ENCODE measurements at regions not wholly inside any gene's neighbourhood (a gene's known extent, or its start where the extent isn't known, plus 50 kb on each side); places are given as distances from the start of the nearest gene placed in this dataset.

DNA sequence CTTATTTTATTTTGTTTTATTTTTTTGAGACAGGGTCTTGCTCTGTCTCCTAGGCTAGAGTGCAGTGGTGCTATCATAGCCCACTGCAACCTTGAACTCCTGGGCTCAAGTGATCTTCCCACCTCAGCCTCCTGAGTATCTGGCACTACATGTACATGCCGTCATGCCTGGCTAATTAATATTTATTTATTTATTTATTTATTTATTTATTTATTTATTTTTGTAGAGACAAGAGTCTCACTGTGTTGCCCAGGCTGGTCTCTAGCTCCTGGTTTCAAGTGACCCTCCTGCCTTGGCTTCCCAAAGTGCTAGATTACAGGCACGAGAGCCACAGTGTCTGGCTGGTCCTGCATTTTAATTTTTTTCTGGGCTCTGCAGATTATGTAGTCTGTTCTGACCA is 84.9 kb upstream of the BCOR start:
- H4K20me1 ChIP-seq (ENCODE audit: low read depth, low read length) = no peaks in the 10 kb centered on the region
- H3K9me2 ChIP-seq (replicated peaks; ENCODE audit: insufficient read depth, low read length) = no peaks in the 10 kb centered on the region
- H3K9me3 ChIP-seq (ENCODE audit: insufficient read depth, low read length) = peaks cover 3% of the 10 kb centered on the region; the same call in 1 of the 2 replicates
- H3K27me3 ChIP-seq (ENCODE audit: low read length) = no peaks in the 10 kb centered on the region
- H3K79me2 ChIP-seq (ENCODE audit: insufficient read depth, low read length) = no peaks in the 10 kb centered on the region
- no peaks in the 10 kb centered on the region for H3K36me3 ChIP-seq (ENCODE audit: low read length)
- TF ChIP-seq, protein P1, sequence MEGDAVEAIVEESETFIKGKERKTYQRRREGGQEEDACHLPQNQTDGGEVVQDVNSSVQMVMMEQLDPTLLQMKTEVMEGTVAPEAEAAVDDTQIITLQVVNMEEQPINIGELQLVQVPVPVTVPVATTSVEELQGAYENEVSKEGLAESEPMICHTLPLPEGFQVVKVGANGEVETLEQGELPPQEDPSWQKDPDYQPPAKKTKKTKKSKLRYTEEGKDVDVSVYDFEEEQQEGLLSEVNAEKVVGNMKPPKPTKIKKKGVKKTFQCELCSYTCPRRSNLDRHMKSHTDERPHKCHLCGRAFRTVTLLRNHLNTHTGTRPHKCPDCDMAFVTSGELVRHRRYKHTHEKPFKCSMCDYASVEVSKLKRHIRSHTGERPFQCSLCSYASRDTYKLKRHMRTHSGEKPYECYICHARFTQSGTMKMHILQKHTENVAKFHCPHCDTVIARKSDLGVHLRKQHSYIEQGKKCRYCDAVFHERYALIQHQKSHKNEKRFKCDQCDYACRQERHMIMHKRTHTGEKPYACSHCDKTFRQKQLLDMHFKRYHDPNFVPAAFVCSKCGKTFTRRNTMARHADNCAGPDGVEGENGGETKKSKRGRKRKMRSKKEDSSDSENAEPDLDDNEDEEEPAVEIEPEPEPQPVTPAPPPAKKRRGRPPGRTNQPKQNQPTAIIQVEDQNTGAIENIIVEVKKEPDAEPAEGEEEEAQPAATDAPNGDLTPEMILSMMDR (IDR thresholded peaks at IDR 0.05; ENCODE audit: insufficient read depth, low read length, poor library complexity, severe bottlenecking) = no peak
- TF ChIP-seq EZH2phosphoT487 (conservative IDR thresholded peaks at IDR 0.05; ENCODE audit: low read length) = no peak
- no peak overlapping the region for H3K9ac ChIP-seq (ENCODE audit: low read length)
- H3K27ac ChIP-seq (ENCODE audit: low read depth, low read length) = no peak overlapping the region
- H2AFZ ChIP-seq (ENCODE audit: low read depth, low read length, severe bottlenecking) = no peak overlapping the region
- no peak overlapping the region for H3K4me3 ChIP-seq (ENCODE audit: insufficient read depth, low read length, poor library complexity, severe bottlenecking)
- peaks cover 7% of the 10 kb centered on the region for H3F3A ChIP-seq (ENCODE audit: insufficient read depth)
- no peak overlapping the region for H3K4me2 ChIP-seq (ENCODE audit: low read depth, low read length, poor library complexity, severe bottlenecking)

DNA sequence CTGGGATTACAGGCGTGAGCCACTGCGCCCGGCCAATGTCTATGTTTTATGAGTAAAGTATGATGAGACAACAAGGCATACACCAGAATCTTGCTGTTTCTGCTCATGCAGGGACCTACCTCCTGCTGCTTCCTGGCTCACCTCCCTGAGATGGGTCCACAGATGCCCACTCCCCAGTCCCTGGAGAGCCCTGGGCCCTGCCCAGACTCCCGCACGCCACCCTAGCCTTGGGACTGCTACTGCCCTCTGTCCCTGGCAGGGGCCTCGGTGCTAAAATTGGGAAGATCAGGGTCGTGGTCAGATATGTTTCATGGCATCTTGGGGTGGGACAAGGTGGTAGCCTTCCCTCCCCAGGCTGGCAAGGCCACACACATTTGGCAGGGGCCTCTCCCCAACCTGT is 84.3 kb upstream of the BCOR start:
- Histone ChIP-seq H3K9ac (ENCODE audit: low read length) (no peak overlapping the region), H3K4me2 (ENCODE audit: low read depth, low read length, poor library complexity, severe bottlenecking) (no peak overlapping the region), H3K36me3 (ENCODE audit: low read length) (no peaks in the 10 kb centered on the region), H3K4me3 (ENCODE audit: insufficient read depth, low read length, poor library complexity, severe bottlenecking) (no peak overlapping the region), H4K20me1 (ENCODE audit: low read depth, low read length) (no peaks in the 10 kb centered on the region), H3K79me2 (ENCODE audit: insufficient read depth, low read length) (no peaks in the 10 kb centered on the region), H3F3A (ENCODE audit: insufficient read depth) (peaks cover 12% of the 10 kb centered on the region), H3K27me3 (ENCODE audit: low read length) (no peaks in the 10 kb centered on the region), H3K27ac (ENCODE audit: low read depth, low read length) (no peak overlapping the region), H2AFZ (ENCODE audit: low read depth, low read length, severe bottlenecking) (no peak overlapping the region), H3K9me3 (ENCODE audit: insufficient read depth, low read length) (peaks cover 3% of the 10 kb centered on the region; the same call in 1 of the 2 replicates), H3K9me2 (replicated peaks; ENCODE audit: insufficient read depth, low read length) (no peaks in the 10 kb centered on the region)
- TF ChIP-seq, protein P1 (IDR thresholded peaks at IDR 0.05; ENCODE audit: insufficient read depth, low read length, poor library complexity, severe bottlenecking) = no peak
- TF ChIP-seq EZH2phosphoT487 (conservative IDR thresholded peaks at IDR 0.05; ENCODE audit: low read length) = no peak

DNA sequence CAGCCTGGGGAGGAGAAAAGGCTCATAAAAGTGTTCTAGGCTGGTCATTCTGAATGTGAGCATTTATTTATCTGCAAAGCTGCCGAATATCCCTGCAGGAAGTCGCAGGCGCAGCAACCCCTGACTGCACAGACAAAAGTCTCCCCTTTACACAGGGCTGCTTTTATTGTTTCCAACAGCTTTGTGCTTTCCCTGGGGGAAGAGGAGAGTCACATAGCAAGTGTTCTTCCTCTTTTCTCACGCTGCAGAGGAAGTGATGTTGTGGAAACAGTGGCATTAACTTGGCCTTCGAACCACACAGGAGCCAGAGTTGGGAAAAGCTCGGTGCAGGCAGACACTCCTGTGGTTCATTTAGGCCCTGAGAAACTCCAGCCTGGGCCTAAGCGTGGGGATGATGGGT is 81.5 kb upstream of the BCOR start:
- TF ChIP-seq, protein P1 (IDR thresholded peaks at IDR 0.05; ENCODE audit: insufficient read depth, low read length, poor library complexity, severe bottlenecking) = no peak
- TF ChIP-seq EZH2phosphoT487 (conservative IDR thresholded peaks at IDR 0.05; ENCODE audit: low read length) = no peak
- H3K27ac ChIP-seq (ENCODE audit: low read depth, low read length) = no peak overlapping the region

More for the DNA sequence above, 81.5 kb upstream of the BCOR start:
- H3K9me3 ChIP-seq (ENCODE audit: insufficient read depth, low read length) = no peaks in the 10 kb centered on the region
- no peaks in the 10 kb centered on the region for H3K27me3 ChIP-seq (ENCODE audit: low read length)
- H2AFZ ChIP-seq (ENCODE audit: low read depth, low read length, severe bottlenecking) = no peak overlapping the region
- no peak overlapping the region for H3K9ac ChIP-seq (ENCODE audit: low read length)
- peaks cover 19% of the 10 kb centered on the region for H3F3A ChIP-seq (ENCODE audit: insufficient read depth)
- H3K4me3 ChIP-seq (ENCODE audit: insufficient read depth, low read length, poor library complexity, severe bottlenecking) = no peak overlapping the region
- no peaks in the 10 kb centered on the region for H3K79me2 ChIP-seq (ENCODE audit: insufficient read depth, low read length)
- no peak overlapping the region for H3K4me2 ChIP-seq (ENCODE audit: low read depth, low read length, poor library complexity, severe bottlenecking)
- H3K36me3 ChIP-seq (ENCODE audit: low read length) = no peaks in the 10 kb centered on the region
- H4K20me1 ChIP-seq (ENCODE audit: low read depth, low read length) = no peaks in the 10 kb centered on the region
- no peaks in the 10 kb centered on the region for H3K9me2 ChIP-seq (replicated peaks; ENCODE audit: insufficient read depth, low read length)

All from SU-DHL-6 (cell line).